HPDE6-E6E7 (cell line): ENCODE measurements at regions not wholly inside any gene's neighbourhood (a gene's known extent, or its start where the extent isn't known, plus 50 kb on each side); places are given as distances from the start of the nearest gene placed in this dataset.

Source experiments
- DNase-seq: peaks from one replicate; pipeline ENCODE4 v3.0.0; 2011; ENCODE audit warnings: missing footprints; ENCODE audit errors: extremely low spot score

GRCh38 chr15:95935852-95936251, 394.6 kb upstream of the NR2F2 start:
- DNase-seq: no peak

- DNase-seq: no peak
Observed at GRCh38 chr15:95937128-95937528, 393.4 kb upstream of the NR2F2 start.

- DNase-seq: no peak
Observed at GRCh38 chr15:95940431-95940985, 390.0 kb upstream of the NR2F2 start.

GRCh38 chr15:95944193-95944592, 386.3 kb upstream of the NR2F2 start:
- no peak for DNase-seq

GRCh38 chr15:95944661-95945255, 385.7 kb upstream of the NR2F2 start:
- no peak for DNase-seq

GRCh38 chr15:95946241-95946640, 384.3 kb upstream of the NR2F2 start:
- no peak for DNase-seq

- no peak for DNase-seq
Observed at GRCh38 chr15:95946926-95947325, 383.6 kb upstream of the NR2F2 start.

- DNase-seq: no peak
Observed at GRCh38 chr15:95948411-95948810, 382.1 kb upstream of the NR2F2 start.

- no peak for DNase-seq
Observed at GRCh38 chr15:95953032-95953431, 377.5 kb upstream of the NR2F2 start.

GRCh38 chr15:95957861-95958260, 372.6 kb upstream of the NR2F2 start:
- no peak for DNase-seq

- DNase-seq: no peak
Observed at GRCh38 chr15:95958382-95958781, 372.1 kb upstream of the NR2F2 start.

GRCh38 chr15:95968856-95969255, 361.6 kb upstream of the NR2F2 start:
- DNase-seq: no peak

- no peak for DNase-seq
Observed at GRCh38 chr15:95970326-95970725, 360.2 kb upstream of the NR2F2 start.

GRCh38 chr15:95972041-95972553, 358.4 kb upstream of the NR2F2 start:
- no peak for DNase-seq

- DNase-seq: no peak
Observed at GRCh38 chr15:95972812-95973211, 357.7 kb upstream of the NR2F2 start.

GRCh38 chr15:95973566-95974256, 356.8 kb upstream of the NR2F2 start:
- no peak for DNase-seq

- no peak for DNase-seq
Observed at GRCh38 chr15:95975212-95975611, 355.3 kb upstream of the NR2F2 start.

- DNase-seq: no peak
Observed at GRCh38 chr15:95979286-95979685, 351.2 kb upstream of the NR2F2 start.

- DNase-seq: no peak
Observed at GRCh38 chr15:95981209-95981608, 349.3 kb upstream of the NR2F2 start.

- no peak for DNase-seq
Observed at GRCh38 chr15:95987299-95987698, 343.2 kb upstream of the NR2F2 start.

GRCh38 chr15:95987886-95988573, 342.5 kb upstream of the NR2F2 start:
- DNase-seq: no peak

GRCh38 chr15:95988574-95988887, 342.0 kb upstream of the NR2F2 start:
- DNase-seq: no peak

- DNase-seq: no peak
Observed at GRCh38 chr15:95989392-95989791, 341.1 kb upstream of the NR2F2 start.
